GM08714 (cell line): ENCODE measurements at regions not wholly inside any gene's neighbourhood (a gene's known extent, or its start where the extent isn't known, plus 50 kb on each side); places are given as distances from the start of the nearest gene placed in this dataset.

Experiments
- H3K4me3 ChIP-seq: fragments of 200-500 bp; sonication (Bioruptor generic); 2 replicates; pipeline ENCODE4 v1.5.1; 2014; ENCODE audit warnings: mild to moderate bottlenecking, low read length, inconsistent platforms
- ZNF274 ChIP-seq: IDR thresholded peaks from 2 replicates; pipeline ENCODE4 v1.6.1; 2012; ENCODE audit warnings: mild to moderate bottlenecking, low read depth, low read length

DNA sequence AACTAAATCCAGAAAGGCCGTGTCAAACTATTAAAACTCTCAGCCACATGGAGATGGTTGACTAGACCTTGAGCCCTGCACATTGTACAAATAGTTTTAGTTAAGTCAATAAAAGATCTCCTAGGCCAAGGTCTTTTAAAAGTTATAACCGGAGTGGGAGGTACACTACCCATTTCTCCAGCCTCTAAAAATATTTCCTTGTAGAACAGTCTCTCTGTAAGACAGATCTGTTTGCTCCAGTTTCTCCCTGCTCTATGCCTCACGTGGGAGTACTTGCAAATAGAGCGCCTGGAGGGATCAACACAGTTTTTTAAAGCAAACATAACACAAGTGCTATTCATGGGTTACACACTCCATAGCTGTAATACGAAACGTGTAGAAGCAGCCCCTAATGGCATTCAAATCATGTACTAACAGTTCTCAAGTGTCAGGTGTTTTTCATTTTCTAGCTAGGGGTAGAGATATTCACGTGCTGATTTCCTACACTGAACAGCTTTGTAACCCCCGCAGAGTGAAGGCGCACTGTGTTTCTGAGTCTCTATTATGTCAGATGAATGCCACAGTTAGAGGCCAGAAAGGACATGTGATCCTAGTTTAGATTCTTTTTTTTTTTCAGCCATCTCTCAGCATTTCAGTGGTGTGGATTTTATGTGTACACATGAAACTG lies 703.4 kb upstream of the GRAMD2B start:
- H3K4me3 ChIP-seq = no peak overlapping the region
- no peak for TF ChIP-seq ZNF274

DNA sequence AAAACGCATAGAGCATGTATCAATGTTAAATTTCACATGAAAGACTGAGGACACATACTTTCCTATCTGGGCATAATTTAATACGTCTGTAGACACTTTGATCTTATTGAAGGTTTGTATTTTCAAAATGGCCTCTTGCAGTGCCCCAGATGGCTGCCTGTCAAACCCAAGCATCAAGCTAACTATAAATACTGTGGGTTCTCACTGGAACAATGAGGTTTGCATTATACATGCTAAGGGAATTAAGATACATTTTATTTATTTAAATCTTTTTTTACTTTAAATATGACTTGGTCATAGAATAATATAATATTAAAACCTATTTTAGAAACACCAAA lies 702.9 kb upstream of the GRAMD2B start:
- TF ChIP-seq ZNF274 = no peak
- H3K4me3 ChIP-seq = no peak overlapping the region

DNA sequence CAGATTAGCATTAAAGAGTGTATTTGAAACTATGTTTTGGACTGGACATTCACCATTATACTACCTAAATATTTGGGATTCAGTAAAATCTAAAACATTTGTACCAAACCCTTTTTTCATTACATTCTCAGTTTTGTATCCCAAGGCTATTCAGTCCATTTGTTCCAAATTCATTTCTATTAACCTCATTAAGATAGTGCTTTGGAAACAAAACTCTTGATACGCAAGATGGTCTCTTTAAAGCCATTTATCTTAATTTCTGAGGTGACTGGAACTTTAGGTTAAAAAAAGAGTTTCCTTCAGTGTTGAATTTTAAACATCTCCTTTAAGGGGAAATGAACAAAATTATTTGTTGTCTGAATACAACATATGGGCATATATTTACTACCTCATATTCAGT lies 702.5 kb upstream of the GRAMD2B start:
- no peak for TF ChIP-seq ZNF274
- H3K4me3 ChIP-seq = no peak overlapping the region

DNA sequence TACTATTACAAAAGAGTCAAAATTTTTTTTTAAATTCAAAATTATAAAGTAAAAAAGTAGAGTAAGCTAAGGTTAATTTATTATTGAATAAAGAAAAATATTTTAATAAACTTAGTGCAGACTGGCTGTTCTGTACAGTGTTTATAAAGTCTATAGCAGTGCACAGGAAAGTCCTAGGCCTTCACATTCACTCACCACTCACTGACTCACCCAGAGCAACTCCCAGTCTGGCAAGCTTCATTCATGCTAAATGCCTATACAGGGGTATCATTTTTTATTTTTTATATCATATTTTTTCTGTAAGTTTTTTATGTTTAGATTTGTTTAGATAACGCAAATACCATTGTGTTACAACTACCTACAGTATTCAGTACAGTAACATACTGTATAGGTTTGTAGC lies 700.7 kb upstream of the GRAMD2B start:
- H3K4me3 ChIP-seq = no peak overlapping the region
- TF ChIP-seq ZNF274 = no peak

DNA sequence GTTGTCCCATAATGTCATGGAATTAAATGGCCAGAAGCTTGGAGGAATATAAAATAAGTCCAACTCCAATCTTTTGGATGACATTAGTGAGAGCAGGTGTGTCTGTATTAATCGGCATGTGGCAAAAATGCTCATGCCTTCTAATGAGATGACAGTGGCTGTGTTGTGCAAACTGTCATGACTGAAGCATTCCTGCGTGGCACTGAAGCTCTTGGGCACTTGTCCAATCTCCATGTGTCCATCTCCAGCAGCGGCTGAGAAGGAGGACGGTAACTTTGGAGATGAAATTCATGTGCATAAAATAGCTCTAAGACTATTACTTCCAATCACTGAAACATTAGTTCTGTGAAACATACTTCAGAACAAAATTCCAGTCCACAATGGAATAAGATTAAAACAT lies 697.5 kb upstream of the GRAMD2B start:
- TF ChIP-seq ZNF274 = no peak

DNA sequence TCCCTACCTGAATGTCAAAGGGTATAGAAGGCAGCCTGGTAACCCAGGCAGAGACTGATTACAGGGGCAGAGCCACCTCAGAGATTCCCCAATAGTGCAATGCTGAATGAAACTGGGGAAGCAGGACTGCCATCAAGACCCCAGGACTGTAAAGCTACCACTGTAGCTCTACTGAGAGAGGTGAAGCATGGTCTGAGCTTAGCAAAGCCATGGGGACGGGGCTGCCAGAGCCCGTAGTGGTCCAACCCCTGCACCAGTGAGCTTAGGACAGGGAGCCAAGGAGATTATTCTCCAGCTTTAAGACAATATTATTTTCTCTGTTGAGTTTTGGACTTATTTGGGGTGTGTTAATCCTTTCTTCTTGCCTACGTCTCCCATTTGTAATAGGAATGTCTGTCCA lies 679.3 kb upstream of the GRAMD2B start:
- TF ChIP-seq ZNF274 = no peak
- H3K4me3 ChIP-seq = no peak overlapping the region

More for the DNA sequence above, 697.5 kb upstream of the GRAMD2B start:
- no peak overlapping the region for H3K4me3 ChIP-seq

DNA sequence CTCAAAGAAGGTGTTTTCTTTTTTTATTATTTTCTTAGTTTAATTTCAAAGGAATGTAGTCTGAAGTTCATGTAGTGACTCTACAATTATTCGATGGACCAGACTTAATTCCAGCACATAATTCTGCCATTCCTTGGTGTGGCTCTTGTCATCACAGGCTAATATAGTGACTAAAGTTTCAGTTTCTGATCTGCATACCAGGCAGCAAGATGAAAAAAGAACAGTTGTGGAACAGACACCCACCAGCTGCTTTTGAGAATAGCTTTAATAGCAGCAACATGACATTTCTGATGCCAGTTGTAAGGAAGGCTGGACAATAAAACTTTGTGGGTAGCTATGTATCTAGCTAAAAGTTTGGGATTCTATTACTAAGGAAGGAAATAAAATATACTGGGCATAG lies 676.3 kb upstream of the GRAMD2B start:
- TF ChIP-seq ZNF274 = no peak

DNA sequence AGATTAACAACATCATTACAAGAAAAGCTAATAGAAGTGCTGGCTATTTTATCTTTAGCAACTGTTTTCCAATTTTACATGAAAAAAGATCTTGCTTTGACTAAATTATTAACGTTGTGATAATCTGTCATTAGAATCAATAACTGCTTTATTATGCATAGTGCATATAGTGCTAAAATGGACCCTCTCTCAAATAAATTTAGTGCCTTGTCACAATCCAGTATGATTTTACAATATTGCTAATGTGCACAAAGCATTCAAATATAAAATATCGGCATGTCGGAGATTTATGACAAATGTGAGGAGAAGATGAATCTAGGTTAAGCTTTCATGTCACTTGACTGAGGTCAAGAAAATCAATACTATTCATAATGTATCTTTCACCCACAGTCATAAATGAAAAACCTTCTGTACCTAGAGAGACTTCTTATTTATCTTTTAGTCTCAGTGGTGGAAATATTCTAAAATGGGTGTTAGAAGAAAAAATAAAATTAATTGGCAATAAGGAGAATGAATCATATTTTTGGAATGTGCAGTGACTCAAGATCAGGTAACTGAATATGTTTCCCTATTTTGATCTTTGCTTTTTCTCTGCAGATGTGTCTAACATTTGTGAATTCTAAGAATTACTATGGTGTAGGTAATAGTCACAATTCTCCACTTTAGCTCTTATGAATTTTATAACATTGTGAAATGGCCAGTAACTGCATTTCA lies 672.9 kb upstream of the GRAMD2B start:
- TF ChIP-seq ZNF274 = no peak
- no peak overlapping the region for H3K4me3 ChIP-seq

More for the DNA sequence above, 676.3 kb upstream of the GRAMD2B start:
- H3K4me3 ChIP-seq = no peak overlapping the region

DNA sequence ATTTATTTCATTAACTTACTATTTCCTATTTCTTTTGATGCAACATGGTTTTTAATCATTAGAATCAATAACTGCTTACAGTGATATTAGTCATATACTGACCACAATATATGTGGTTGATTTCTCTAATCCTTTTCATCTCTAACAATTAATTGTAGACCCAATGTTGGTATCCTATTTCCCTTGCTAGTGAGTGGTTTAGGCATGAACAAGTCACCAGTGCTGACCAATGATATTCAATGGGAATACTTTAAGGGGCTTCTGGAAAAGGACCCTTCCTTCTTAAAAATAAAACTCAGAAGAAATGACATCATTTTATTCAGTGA lies 672.4 kb upstream of the GRAMD2B start:
- no peak overlapping the region for H3K4me3 ChIP-seq
- no peak for TF ChIP-seq ZNF274

DNA sequence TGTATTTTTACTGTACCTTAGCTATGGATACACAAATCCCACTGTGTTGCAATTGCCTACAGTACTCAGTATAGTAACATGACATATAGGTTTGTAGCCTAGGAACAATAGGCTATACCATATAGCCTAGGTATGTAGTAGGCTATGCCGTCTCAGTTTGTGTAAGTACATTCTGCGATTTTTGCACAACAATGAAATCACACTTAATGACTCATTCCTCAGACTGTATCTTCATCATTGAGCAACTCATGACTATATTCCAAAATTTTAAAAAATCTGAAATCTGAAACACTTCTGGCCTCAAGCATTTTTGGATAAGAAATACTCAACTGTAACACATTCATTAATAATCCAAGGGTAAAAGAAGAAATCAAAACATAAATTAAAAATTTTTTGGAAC lies 666.8 kb upstream of the GRAMD2B start:
- H3K4me3 ChIP-seq = no peak overlapping the region
- TF ChIP-seq ZNF274 = no peak

DNA sequence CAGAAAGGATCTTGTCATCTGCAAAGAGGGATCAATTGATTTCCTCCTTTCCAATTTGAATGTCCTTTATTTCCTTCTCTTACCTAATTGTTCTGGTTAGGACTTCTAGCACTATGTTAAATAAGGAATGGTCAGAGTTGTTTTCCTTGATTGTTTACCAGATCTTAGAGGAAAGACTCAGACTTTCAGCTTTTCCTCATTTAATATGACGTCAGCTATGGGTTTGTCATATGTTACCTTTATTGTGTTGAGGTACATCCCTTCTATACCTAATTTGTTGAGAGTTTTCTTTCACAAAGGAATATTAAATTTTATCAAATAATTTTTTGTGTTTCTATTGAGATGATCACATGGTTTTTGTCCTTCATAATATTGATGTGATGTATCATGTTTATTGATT lies 656.5 kb upstream of the GRAMD2B start:
- TF ChIP-seq ZNF274 = no peak
- H3K4me3 ChIP-seq = no peak overlapping the region

DNA sequence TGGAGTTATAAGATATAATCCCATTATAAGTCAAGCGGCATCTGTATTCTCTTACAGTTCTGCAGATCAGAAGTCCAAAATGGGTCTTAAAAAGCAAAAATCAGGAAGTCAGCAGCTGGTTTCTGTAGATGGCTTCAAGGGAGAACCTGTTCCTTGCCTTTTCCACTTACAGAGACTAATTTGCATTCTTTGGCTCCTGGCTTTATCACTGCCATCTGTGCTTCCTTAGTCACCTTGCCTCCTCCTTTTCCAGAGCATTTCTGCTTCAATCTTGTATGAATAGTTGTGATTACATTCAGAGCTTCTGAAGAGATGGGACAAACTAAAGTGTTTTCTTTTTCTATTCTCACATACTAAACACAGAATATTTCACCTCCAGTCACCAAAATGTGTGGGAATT lies 647.3 kb upstream of the GRAMD2B start:
- H3K4me3 ChIP-seq = no peak overlapping the region
- TF ChIP-seq ZNF274 = no peak

DNA sequence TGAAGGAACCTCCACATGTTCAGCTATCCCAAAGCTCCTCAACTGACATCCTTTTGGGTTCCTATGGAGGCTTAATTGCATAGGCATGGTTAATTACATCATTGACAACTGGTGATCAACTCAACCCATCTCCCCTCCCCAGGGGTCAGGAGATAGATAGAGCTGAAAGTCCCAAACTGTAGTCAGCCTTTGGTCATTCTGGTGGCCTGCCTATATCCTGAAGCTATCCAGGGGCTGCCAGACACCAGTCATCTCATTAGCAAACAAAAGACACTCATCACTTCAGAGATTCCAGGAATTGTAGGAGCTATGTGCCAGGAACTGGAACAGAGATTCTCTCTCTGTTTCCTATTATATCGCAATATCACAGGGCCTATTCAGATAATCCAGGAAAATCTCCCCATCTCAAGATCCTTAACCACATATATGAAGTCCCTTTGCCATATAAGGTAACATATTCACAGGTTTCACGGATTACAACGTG lies 646.5 kb upstream of the GRAMD2B start:
- H3K4me3 ChIP-seq = no peak overlapping the region
- TF ChIP-seq ZNF274 = no peak

DNA sequence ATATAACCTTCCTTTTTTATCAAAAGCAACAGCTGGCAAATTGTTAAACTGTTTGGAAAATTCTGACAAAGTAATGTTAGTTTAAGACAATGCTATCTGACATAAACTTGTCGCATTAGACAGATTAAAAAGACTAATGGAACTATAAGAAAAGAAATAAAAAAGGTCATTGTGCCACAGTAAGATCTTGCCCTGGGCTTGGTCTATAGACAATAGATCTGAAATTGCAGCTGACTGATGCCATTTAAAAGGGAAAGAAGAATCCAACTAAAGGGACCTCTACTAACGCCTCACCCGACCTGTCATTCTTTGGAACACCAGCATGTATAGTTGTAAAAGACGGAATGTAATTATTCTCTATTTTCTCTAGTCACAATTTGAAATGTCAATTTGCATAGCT lies 644.4 kb upstream of the GRAMD2B start:
- no peak for TF ChIP-seq ZNF274
- H3K4me3 ChIP-seq = no peak overlapping the region

DNA sequence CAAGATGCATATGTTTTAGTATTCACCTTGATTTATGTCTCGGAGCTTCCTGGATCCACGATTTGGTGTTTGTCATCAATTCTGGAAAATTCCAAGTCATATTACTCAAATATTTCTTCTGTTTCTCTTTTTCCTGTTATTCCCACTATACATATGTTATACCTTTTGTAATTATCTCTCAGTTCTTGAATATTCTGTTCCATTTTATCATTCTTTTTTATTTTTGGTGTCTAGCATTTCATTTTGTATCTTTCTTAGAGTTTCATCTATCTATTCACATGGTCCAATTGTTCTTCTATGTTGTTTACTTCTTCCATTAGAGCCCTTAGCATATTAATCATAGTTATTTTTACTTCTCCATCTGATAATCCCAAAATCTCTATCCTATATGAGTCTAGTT lies 637.8 kb upstream of the GRAMD2B start:
- H3K4me3 ChIP-seq = no peak overlapping the region
- TF ChIP-seq ZNF274 = no peak

DNA sequence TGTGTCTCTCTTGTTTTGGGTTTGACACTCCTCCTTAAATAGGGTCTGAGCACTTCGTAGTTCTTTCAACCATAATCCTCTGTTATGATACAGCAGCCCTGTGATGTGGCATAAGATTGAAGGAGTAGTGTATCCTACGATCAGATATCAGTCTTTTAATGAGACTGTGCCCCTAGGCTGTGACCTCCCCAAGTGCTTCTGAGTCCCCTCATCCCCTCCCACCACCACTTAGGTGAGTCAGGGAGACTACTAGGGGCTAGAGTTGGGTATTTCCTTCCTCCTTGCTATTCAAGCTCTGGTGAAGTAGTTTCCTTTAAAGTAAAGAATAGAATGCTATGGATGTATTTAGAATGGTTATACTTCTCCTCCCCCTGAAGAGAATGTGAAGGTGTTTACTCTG lies 637.2 kb upstream of the GRAMD2B start:
- no peak overlapping the region for H3K4me3 ChIP-seq
- TF ChIP-seq ZNF274 = no peak

DNA sequence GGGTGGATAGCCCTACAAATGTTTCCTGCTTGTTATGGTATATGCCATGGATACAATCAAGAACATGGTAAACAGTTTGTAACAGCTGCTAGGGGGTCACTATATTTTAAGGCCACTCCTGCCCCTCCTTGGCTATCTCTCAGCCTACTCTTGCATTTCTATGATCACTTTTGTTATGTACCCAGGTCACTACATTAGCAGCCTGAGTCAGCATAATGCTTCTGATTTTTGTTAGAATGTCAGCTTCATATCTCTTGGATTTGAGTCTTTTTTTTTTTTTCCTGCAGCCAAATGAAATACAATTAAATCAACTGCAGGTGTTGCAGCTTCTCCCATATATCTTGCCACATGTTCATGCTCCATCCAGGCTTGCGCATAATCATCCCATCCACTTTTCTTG lies 629.7 kb upstream of the GRAMD2B start:
- no peak overlapping the region for H3K4me3 ChIP-seq
- TF ChIP-seq ZNF274 = no peak
